Heart left ventricle (tissue), 16 donors: ENCODE measurements at regions not wholly inside any gene's neighbourhood (a gene's known extent, or its start where the extent isn't known, plus 50 kb on each side); places are given as distances from the start of the nearest gene placed in this dataset.

Experiments
- ATAC-seq, 4 donors: fragments of 200-7000 bp; cut with Tn5 transposase; one replicate each; pipeline ENCODE4 v1.9.1; 2020 to 2022; ENCODE audit warnings: moderate library complexity in 4 of 4, mild to moderate bottlenecking in 3 of 4, moderate number of reproducible peaks in 1 of 4
- DNase-seq, 5 donors: peaks; one replicate each; pipeline ENCODE4 v3.0.0-alpha.2; 2020
- H3K27ac ChIP-seq, 12 donors: fragments of 200-600 bp; sonication (generic) in 4 of 12; one replicate each; pipeline versions ENCODE4 v1.5.0 to v1.8.0; 2016 to 2022; ENCODE audit warnings: mild to moderate bottlenecking in 2 of 12
- H3K27me3 ChIP-seq, 9 donors: fragments of 200-600 bp; sonication (generic) in 2 of 9; one replicate each; pipeline versions ENCODE4 v1.5.1 to v1.8.0; 2016 to 2022; ENCODE audit warnings: mild to moderate bottlenecking in 3 of 9
- H3K36me3 ChIP-seq, 9 donors: fragments of 200-600 bp; sonication (generic) in 2 of 9; one replicate each; pipeline versions ENCODE4 v1.5.0 to v1.8.0; 2018 to 2022; ENCODE audit warnings: mild to moderate bottlenecking in 2 of 9
- H3K4me1 ChIP-seq, 12 donors: fragments of 200-600 bp; sonication (generic) in 4 of 12; one replicate each; pipeline versions ENCODE4 v1.5.0 to v1.8.0; 2016 to 2022; ENCODE audit warnings: mild to moderate bottlenecking in 3 of 12
- H3K4me3 ChIP-seq, 12 donors: fragments of 200-600 bp; sonication (generic) in 4 of 12; one replicate each; pipeline versions ENCODE4 v1.5.0 to v1.8.0; 2017 to 2022; ENCODE audit warnings: mild to moderate bottlenecking in 9 of 12, moderate library complexity in 4 of 12
- H3K9me3 ChIP-seq, 12 donors: fragments of 200-600 bp; sonication (generic) in 4 of 12; one replicate each; pipeline versions ENCODE4 v1.5.0 to v1.8.0; 2016 to 2022; ENCODE audit warnings: mild to moderate bottlenecking in 1 of 12
- CTCF ChIP-seq, 12 donors: fragments of 200-600 bp; sonication (generic) in 4 of 12; IDR thresholded peaks; one replicate each; pipeline versions ENCODE4 v1.5.0 to v1.8.0; 2018 to 2022; ENCODE audit warnings: antibody characterized with exemption in 12 of 12, mild to moderate bottlenecking in 5 of 12
- POLR2A ChIP-seq, 2 donors: fragments of 450-650 bp; IDR thresholded peaks; one replicate each; pipeline ENCODE4 v1.6.1; 2017; ENCODE audit warnings: antibody characterized with exemption in 2 of 2, mild to moderate bottlenecking in 2 of 2, moderate library complexity in 2 of 2
- WGBS, 4 donors: extraction: QIAGEN DNeasy Blood & Tissue Kit in 2 of 4; methylation state at CpG; one replicate each; pipeline versions ENCODE4 v1.1.5 to v1.1.7; 2013 to 2018; 5-methylcytosine and 5-hydroxymethylcytosine counted together
- intact Hi-C, 10 donors: fragments of 100-400 bp; cut with DNase I; formaldehyde crosslinking; loops; one replicate each; pipeline versions ENCODE4 v1.11.1 to v1.14.2; 2022
- donor health status: ischemic (EF 13 %, LVEDD 7.1; RV severe dilation, severe dysfunction).
- donor health status: healthy with polysubstance abuse.
- donor health status: DM: no; HTN: yes; CAD: no.
- donor health status: DM: no; HTN: no; CAD: no.
- donor health status: ischemic (EF 25% LVEDD 6.9; RV normal size, moderate dysfunction).
- donor health status: ischemic (EF 25% LVEDD 5.7; RV mildly dilated, moderate dysfunction).
- donor health status: healthy.
- donor health status: DM: yes; HTN: yes; CAD: no.
- donor health status: ischemic (EF 35%, LVEDD 5.7; RV mildly dilated, moderate dysfunction).
- donor health status: nonischemic (EF 11% LVEDD 7.7; RV severe dilation, severe dysfunction).
- donor health status: DM: yes; HTN: yes; CAD: no.
- donor health status: PGD.
- donor health status: ischemic (EF 29% LVEDD 5.4; RV normal size, mild dysfunction).
- donor health status: nonischemic (EF 23%, LVEDD 6.1; RV moderate dilation, normal function).

GRCh38 chr6:74096329-74096728 is 400.3 kb downstream of the CD109 start:
- Histone ChIP-seq H3K36me3 (no peaks in the 10 kb centered on the region), H3K27ac (no peak overlapping the region), H3K4me3 (no peak overlapping the region), H3K27me3 (no peaks in the 10 kb centered on the region), H3K9me3 (no peaks in the 10 kb centered on the region), H3K4me1 (no peaks in the 10 kb centered on the region)
- intact Hi-C loops = loop anchor here in 3 of 10 donors (5.0 to 10.0 kb wide), 3 partner anchors 476 to 1118 kb away; no protein-coding TSS in a partner anchor
- TF ChIP-seq POLR2A (IDR thresholded peaks at IDR 0.05) (no peak), CTCF (IDR thresholded peaks at IDR 0.05) (no peak)
- ATAC-seq = no peak
- DNase-seq = no peak

GRCh38 chr6:74093361-74093760 is 397.4 kb downstream of the CD109 start:
- Histone ChIP-seq H3K4me3 (no peak overlapping the region), H3K9me3 (no peaks in the 10 kb centered on the region), H3K4me1 (peaks cover 0 to 7% (median 0%) of the 10 kb centered on the region in 12 donors), H3K36me3 (no peaks in the 10 kb centered on the region), H3K27ac (no peak overlapping the region), H3K27me3 (no peaks in the 10 kb centered on the region)
- WGBS, 4 donors = 68 to 80% (median 75%) methylated on average over 1 of the region's 1 CpG
- TF ChIP-seq CTCF (IDR thresholded peaks at IDR 0.05) (no peak), POLR2A (IDR thresholded peaks at IDR 0.05) (no peak)
- intact Hi-C loops = loop anchor here in 9 of 10 donors (5.0 to 10.0 kb wide), 5 partner anchors 481 to 1121 kb away; partner anchors contain the start of gene COL12A1 (in 7 of the 9)
- ATAC-seq (no peak), DNase-seq (no peak)

- H3K36me3 ChIP-seq = no peaks in the 10 kb centered on the region
Observed at GRCh38 chr6:74091794-74092157, 395.8 kb downstream of the CD109 start.

More at GRCh38 chr6:74091794-74092157, 395.8 kb downstream of the CD109 start:
- TF ChIP-seq POLR2A (IDR thresholded peaks at IDR 0.05) (no peak), CTCF (IDR thresholded peaks at IDR 0.05) (no peak)
- ATAC-seq = no peak
- Histone ChIP-seq H3K9me3 (no peaks in the 10 kb centered on the region), H3K27me3 (no peaks in the 10 kb centered on the region), H3K4me3 (no peak overlapping the region), H3K4me1 (peaks cover 0 to 7% (median 0%) of the 10 kb centered on the region in 12 donors), H3K27ac (peak overlapping the region in 2 of 12 donors; percentile 5 to 49)
- 47 to 62% (median 54%) methylated on average over 5 of the region's 5 CpGs for WGBS, 4 donors
- intact Hi-C loops = loop anchor here in 9 of 10 donors (2.0 to 10.0 kb wide), 6 partner anchors 483 to 1123 kb away; partner anchors contain the start of gene COL12A1 (in 7 of the 9)
- no peak for DNase-seq
